Esophagus squamous epithelium (tissue), 5 donors: ENCODE measurements at regions not wholly inside any gene's neighbourhood (a gene's known extent, or its start where the extent isn't known, plus 50 kb on each side); places are given as distances from the start of the nearest gene placed in this dataset.

Experiments used
- DNase-seq: peaks from one replicate; lab custom pipeline; 2025; lab: John Stamatoyannopoulos, UW
- H3K27ac ChIP-seq, 4 donors: fragments of 200-600 bp; sonication (generic); one replicate each; pipeline ENCODE4 v1.5.1; 2016 to 2019; ENCODE audit warnings: mild to moderate bottlenecking in 1 of 4
- H3K27me3 ChIP-seq, 4 donors: fragments of 200-600 bp; sonication (generic); 1 replicate in 3 of 4; 2 replicates in 1 of 4; pipeline versions ENCODE4 v1.5.1 to v1.6.0; 2017 to 2021; ENCODE audit warnings: antibody characterized with exemption in 1 of 4
- H3K36me3 ChIP-seq, 3 donors: fragments of 200-600 bp; sonication (generic); one replicate each; pipeline ENCODE4 v1.5.1; 2016 to 2019
- H3K4me1 ChIP-seq, 3 donors: fragments of 200-600 bp; sonication (generic); one replicate each; pipeline ENCODE4 v1.5.1; 2017 to 2019
- H3K4me3 ChIP-seq, 4 donors: fragments of 200-600 bp; sonication (generic); 1 replicate in 3 of 4; 2 replicates in 1 of 4; pipeline ENCODE4 v1.5.1; 2016 to 2019; ENCODE audit warnings: mild to moderate bottlenecking in 2 of 4, moderate library complexity in 1 of 4
- H3K9me3 ChIP-seq, 3 donors: fragments of 200-600 bp; sonication (generic); one replicate each; pipeline ENCODE4 v1.5.1; 2016 to 2019
- CTCF ChIP-seq, 6 experiments: fragments of 450-650 bp in 4 of 6; fragments of 200-600 bp in 2 of 6; sonication (generic) in 2 of 6; IDR thresholded peaks; one replicate each; pipeline ENCODE4 v1.5.1; 2016 to 2019; ENCODE audit warnings: antibody characterized with exemption in 6 of 6, mild to moderate bottlenecking in 4 of 6, moderate library complexity in 4 of 6
- POLR2A ChIP-seq, 4 donors: fragments of 450-650 bp; IDR thresholded peaks; one replicate each; pipeline ENCODE4 v1.6.1; 2017; ENCODE audit warnings: antibody characterized with exemption in 4 of 4, mild to moderate bottlenecking in 4 of 4, moderate library complexity in 3 of 4
- WGBS, 2 donors: methylation state at CpG; one replicate each; pipeline ENCODE4 v1.1.5; 2018; 5-methylcytosine and 5-hydroxymethylcytosine counted together
- intact Hi-C: fragments of 100-400 bp; cut with DNase I; formaldehyde crosslinking; loops from one replicate; pipeline ENCODE4 v1.15.0; 2022
- donor health status: DM: yes; HTN: yes; CAD: no.

GRCh38 chr1:198032668-198033067, 115.5 kb downstream of the LHX9 start:
- TF ChIP-seq CTCF (IDR thresholded peaks at IDR 0.05), result no peak
- no peak for TF ChIP-seq POLR2A (IDR thresholded peaks at IDR 0.05)
- Histone ChIP-seq H3K4me3 (no peak overlapping the region), H3K27me3 (no peaks in the 10 kb centered on the region), H3K9me3 (no peaks in the 10 kb centered on the region), H3K27ac (no peak overlapping the region), H3K4me1 (no peaks in the 10 kb centered on the region), H3K36me3 (no peaks in the 10 kb centered on the region)
- 43 to 74% methylated on average over 2 of the region's 2 CpGs for WGBS, 2 donors
- DNase-seq, result no peak
- intact Hi-C loops, result no loop called here

GRCh38 chr1:198040880-198041279, 115.9 kb upstream of the NEK7 start:
- H3K4me3 ChIP-seq, result no peak overlapping the region
- intact Hi-C loops, result no loop called here
- DNase-seq, result no peak
- H3K4me1 ChIP-seq, result no peaks in the 10 kb centered on the region
- H3K27me3 ChIP-seq, result no peaks in the 10 kb centered on the region
- 85% methylated on average over 2 of the region's 2 CpGs; no CpG with 5 or more reads in 1 of the 2 donors for WGBS, 2 donors
- TF ChIP-seq POLR2A (IDR thresholded peaks at IDR 0.05) (no peak), CTCF (IDR thresholded peaks at IDR 0.05) (no peak)
- H3K9me3 ChIP-seq, result no peaks in the 10 kb centered on the region
- H3K27ac ChIP-seq, result no peak overlapping the region
- no peaks in the 10 kb centered on the region for H3K36me3 ChIP-seq

- Histone ChIP-seq H3K4me3 (no peak overlapping the region), H3K27me3 (no peaks in the 10 kb centered on the region), H3K9me3 (no peaks in the 10 kb centered on the region), H3K36me3 (no peaks in the 10 kb centered on the region), H3K4me1 (no peaks in the 10 kb centered on the region), H3K27ac (no peak overlapping the region)
- intact Hi-C loops, result no loop called here
- no peak for TF ChIP-seq POLR2A (IDR thresholded peaks at IDR 0.05)
- no peak for DNase-seq
- WGBS, 2 donors, result 65 to 89% methylated on average over 2 of the region's 2 CpGs
Observed at GRCh38 chr1:198042168-198042567, 114.6 kb upstream of the NEK7 start.

GRCh38 chr1:198047913-198048312, 108.9 kb upstream of the NEK7 start:
- DNase-seq, result no peak
- intact Hi-C loops, result no loop called here

GRCh38 chr1:198054510-198054909, 102.3 kb upstream of the NEK7 start:
- intact Hi-C loops, result no loop called here
- TF ChIP-seq CTCF (IDR thresholded peaks at IDR 0.05), result no peak
- TF ChIP-seq POLR2A (IDR thresholded peaks at IDR 0.05), result no peak
- WGBS, 2 donors, result 84 to 93% methylated on average over 2 to 3 of the region's 3 CpGs
- Histone ChIP-seq H3K36me3 (no peaks in the 10 kb centered on the region), H3K4me1 (no peaks in the 10 kb centered on the region), H3K9me3 (no peaks in the 10 kb centered on the region), H3K27ac (no peak overlapping the region), H3K4me3 (no peak overlapping the region), H3K27me3 (no peaks in the 10 kb centered on the region)
- no peak for DNase-seq

More at GRCh38 chr1:198047913-198048312, 108.9 kb upstream of the NEK7 start:
- H3K4me1 ChIP-seq, result no peaks in the 10 kb centered on the region
- H3K4me3 ChIP-seq, result no peak overlapping the region
- no peaks in the 10 kb centered on the region for H3K9me3 ChIP-seq
- H3K36me3 ChIP-seq, result no peaks in the 10 kb centered on the region
- TF ChIP-seq CTCF (IDR thresholded peaks at IDR 0.05), result no peak
- no peak for TF ChIP-seq POLR2A (IDR thresholded peaks at IDR 0.05)
- no peak overlapping the region for H3K27ac ChIP-seq
- H3K27me3 ChIP-seq, result no peaks in the 10 kb centered on the region

- Histone ChIP-seq H3K9me3 (no peaks in the 10 kb centered on the region), H3K27me3 (no peaks in the 10 kb centered on the region), H3K4me3 (no peak overlapping the region), H3K27ac (no peak overlapping the region), H3K4me1 (no peaks in the 10 kb centered on the region), H3K36me3 (no peaks in the 10 kb centered on the region)
- TF ChIP-seq CTCF (IDR thresholded peaks at IDR 0.05) (no peak), POLR2A (IDR thresholded peaks at IDR 0.05) (no peak)
- no peak for DNase-seq
- intact Hi-C loops, result no loop called here
- WGBS, 2 donors, result 44% methylated on average over 1 of the region's 2 CpGs; no CpG with 5 or more reads in 1 of the 2 donors
Observed at GRCh38 chr1:198056255-198056654, 100.5 kb upstream of the NEK7 start.
